Muscle of leg (tissue), 3 donors: ENCODE measurements at regions not wholly inside any gene's neighbourhood (a gene's known extent, or its start where the extent isn't known, plus 50 kb on each side); places are given as distances from the start of the nearest gene placed in this dataset.
"Not testable (repeated sequence)": the region's sequence is repeated elsewhere in the genome, so short reads cannot be mapped to it uniquely, and the experiment has no call there.

ENCODE experiments used
- DNase-seq: peaks from one replicate; pipeline ENCODE4 v3.0.0; 2013
- H3K27ac ChIP-seq: one replicate; pipeline ENCODE4 v1.5.1; 2013; ENCODE audit warnings: mild to moderate bottlenecking, low read length, control low read depth
- H3K27me3 ChIP-seq: one replicate; pipeline ENCODE4 v1.6.1; 2013; ENCODE audit warnings: low read length; ENCODE audit not compliant: control insufficient read depth, insufficient read depth
- H3K36me3 ChIP-seq: one replicate; pipeline ENCODE4 v1.6.1; 2013; ENCODE audit warnings: low read length; ENCODE audit not compliant: control insufficient read depth, insufficient read depth
- H3K4me1 ChIP-seq: one replicate; pipeline ENCODE4 v1.6.1; 2013; ENCODE audit warnings: low read length; ENCODE audit not compliant: control insufficient read depth, insufficient read depth
- H3K4me3 ChIP-seq: one replicate; pipeline ENCODE4 v1.5.1; 2013; ENCODE audit warnings: low read length, control low read depth
- H3K9me3 ChIP-seq: replicated peaks from 2 replicates; pipeline ENCODE4 v1.6.1; 2013; ENCODE audit warnings: low read depth, low read length; ENCODE audit not compliant: control insufficient read depth
- WGBS: methylation state at CpG from one replicate; pipeline ENCODE4 v1.1.5; 2013; ENCODE audit warnings: missing lambda C conversion rate; ENCODE audit not compliant: insufficient coverage; 5-methylcytosine and 5-hydroxymethylcytosine counted together

- DNase-seq, result no peak
- H3K4me3 ChIP-seq, result no peak overlapping the region
- H3K27ac ChIP-seq, result no peak overlapping the region
- no peaks in the 10 kb centered on the region for H3K9me3 ChIP-seq
- no peaks in the 10 kb centered on the region for H3K36me3 ChIP-seq
- no CpG with 5 or more reads among the region's 3 CpGs for WGBS
- no peaks in the 10 kb centered on the region for H3K27me3 ChIP-seq
- no peaks in the 10 kb centered on the region for H3K4me1 ChIP-seq
These were observed 96.3 kb upstream of the ADAMTS3 start for GRCh38 chr4:72665171-72665968.

GRCh38 chr4:72663828-72664227 is 94.8 kb upstream of the ADAMTS3 start:
- no peaks in the 10 kb centered on the region for H3K27me3 ChIP-seq
- H3K36me3 ChIP-seq, result no peaks in the 10 kb centered on the region
- no peak overlapping the region for H3K27ac ChIP-seq
- no peaks in the 10 kb centered on the region for H3K4me1 ChIP-seq
- H3K9me3 ChIP-seq, result no peaks in the 10 kb centered on the region
- no peak for DNase-seq
- WGBS, result 37% methylated on average over 2 of the region's 4 CpGs
- H3K4me3 ChIP-seq, result no peak overlapping the region

GRCh38 chr4:72661830-72662229 is 92.8 kb upstream of the ADAMTS3 start:
- Histone ChIP-seq H3K9me3 (no peaks in the 10 kb centered on the region), H3K4me1 (no peaks in the 10 kb centered on the region), H3K27me3 (no peaks in the 10 kb centered on the region), H3K27ac (no peak overlapping the region), H3K4me3 (no peak overlapping the region), H3K36me3 (no peaks in the 10 kb centered on the region)
- WGBS, result no CpG with 5 or more reads among the region's 1 CpG
- no peak for DNase-seq

GRCh38 chr4:72641611-72642010 is 72.6 kb upstream of the ADAMTS3 start:
- Histone ChIP-seq H3K4me1 (no peaks in the 10 kb centered on the region), H3K36me3 (no peaks in the 10 kb centered on the region), H3K27me3 (no peaks in the 10 kb centered on the region), H3K27ac (no peak overlapping the region), H3K9me3 (peaks cover 4% of the 10 kb centered on the region), H3K4me3 (no peak overlapping the region)
- no peak for DNase-seq
- 86% methylated on average over 1 of the region's 2 CpGs for WGBS

GRCh38 chr4:72636866-72637265 is 67.8 kb upstream of the ADAMTS3 start:
- H3K4me3 ChIP-seq, DNase-seq, H3K4me1 ChIP-seq, H3K9me3 ChIP-seq, H3K36me3 ChIP-seq, H3K27me3 ChIP-seq, H3K27ac ChIP-seq: not testable (repeated sequence)
- WGBS, result 94% methylated on average over 8 of the region's 10 CpGs

GRCh38 chr4:72635931-72636330 is 66.9 kb upstream of the ADAMTS3 start:
- 97% methylated on average over 3 of the region's 6 CpGs for WGBS
- H3K27me3 ChIP-seq, H3K4me3 ChIP-seq, H3K36me3 ChIP-seq, H3K27ac ChIP-seq, DNase-seq, H3K9me3 ChIP-seq, H3K4me1 ChIP-seq: not testable (repeated sequence)

- H3K36me3 ChIP-seq, H3K4me1 ChIP-seq, H3K9me3 ChIP-seq, H3K27ac ChIP-seq, H3K27me3 ChIP-seq, H3K4me3 ChIP-seq, DNase-seq: not testable (repeated sequence)
- 96% methylated on average over 7 of the region's 7 CpGs for WGBS
These were observed 63.2 kb upstream of the ADAMTS3 start for GRCh38 chr4:72632253-72632652.

GRCh38 chr4:72631296-72631695 is 62.3 kb upstream of the ADAMTS3 start:
- no peak overlapping the region for H3K4me3 ChIP-seq
- peak; percentile 11 for DNase-seq
- H3K27me3 ChIP-seq, result no peaks in the 10 kb centered on the region
- no peaks in the 10 kb centered on the region for H3K36me3 ChIP-seq
- H3K27ac ChIP-seq, result no peak overlapping the region
- no CpG with 5 or more reads among the region's 1 CpG for WGBS
- no peaks in the 10 kb centered on the region for H3K4me1 ChIP-seq
- peaks cover 2% of the 10 kb centered on the region for H3K9me3 ChIP-seq

- H3K36me3 ChIP-seq, result no peaks in the 10 kb centered on the region
- H3K27ac ChIP-seq, result no peak overlapping the region
- H3K4me1 ChIP-seq, result no peaks in the 10 kb centered on the region
- no peak overlapping the region for H3K4me3 ChIP-seq
- peaks cover 2% of the 10 kb centered on the region for H3K9me3 ChIP-seq
- no peaks in the 10 kb centered on the region for H3K27me3 ChIP-seq
- DNase-seq, result no peak
- WGBS, result 100% methylated on average over 1 of the region's 1 CpG
These were observed 60.5 kb upstream of the ADAMTS3 start for GRCh38 chr4:72629540-72629939.

- Histone ChIP-seq H3K27me3 (no peaks in the 10 kb centered on the region), H3K36me3 (no peaks in the 10 kb centered on the region)
These were observed 58.7 kb upstream of the ADAMTS3 start for GRCh38 chr4:72627723-72628122.

More at GRCh38 chr4:72627723-72628122, 58.7 kb upstream of the ADAMTS3 start:
- Histone ChIP-seq H3K27ac (no peak overlapping the region), H3K9me3 (peaks cover 2% of the 10 kb centered on the region), H3K4me1 (no peaks in the 10 kb centered on the region), H3K4me3 (no peak overlapping the region)
- no peak for DNase-seq
